Posterior vena cava (tissue), 2 donors: ENCODE measurements at regions not wholly inside any gene's neighbourhood (a gene's known extent, or its start where the extent isn't known, plus 50 kb on each side); places are given as distances from the start of the nearest gene placed in this dataset.
"Not testable (repeated sequence)": the region's sequence is repeated elsewhere in the genome, so short reads cannot be mapped to it uniquely, and the experiment has no call there.

Experiments used
- DNase-seq: peaks from one replicate; pipeline ENCODE4 v3.0.0-alpha.2; 2020; ENCODE audit warnings: low spot score
- intact Hi-C, 2 donors: fragments of 100-400 bp; cut with DNase I; formaldehyde crosslinking; loops; one replicate each; pipeline versions ENCODE4 v1.14.1 to v1.14.2; 2022 to 2023
- donor health status: DM: yes; HTN: yes; CAD: no.
- donor health status: DM: yes; HTN: yes; CAD: no.

DNA sequence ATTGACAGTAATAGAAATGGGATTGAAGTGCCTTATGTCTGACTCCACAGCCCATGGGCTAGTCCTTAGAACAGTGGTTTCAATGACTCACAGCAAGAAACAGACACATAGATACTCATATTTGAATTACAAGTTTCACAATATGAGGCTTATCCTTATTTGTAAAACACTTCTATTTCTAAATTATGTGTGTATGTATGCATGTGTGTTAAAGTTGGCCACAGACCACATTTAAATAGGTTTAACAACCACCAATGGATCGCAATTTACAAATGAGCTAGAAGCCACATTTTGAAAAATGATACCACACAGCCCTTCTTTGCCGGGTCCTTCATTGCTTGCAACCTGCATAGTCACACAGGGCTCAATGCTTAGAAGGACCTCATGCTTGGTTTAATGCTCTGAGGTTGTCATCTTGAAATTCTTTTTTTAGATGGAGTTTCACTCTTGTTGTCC, 157.8 kb upstream of the PREP start:
- DNase-seq: no peak
- intact Hi-C loops: no loop called here

DNA sequence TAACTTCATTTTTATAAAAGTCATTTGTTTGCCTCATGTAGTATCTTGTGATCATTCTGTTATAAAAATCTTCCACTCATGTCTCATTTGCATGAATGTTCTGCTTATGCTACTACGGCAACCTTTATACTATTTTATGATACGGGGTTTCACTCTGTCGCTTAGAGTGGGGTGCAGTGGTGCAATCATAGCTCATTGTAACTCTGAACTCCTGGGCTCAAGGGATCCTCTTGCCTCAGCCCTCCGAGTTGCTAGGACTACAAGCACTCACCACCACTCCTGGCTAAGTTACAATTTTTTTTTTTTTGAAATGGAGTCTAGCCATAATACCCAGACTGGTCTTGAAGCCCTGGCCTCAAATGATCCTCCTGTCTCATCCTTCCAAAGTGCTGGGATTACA, 154.4 kb upstream of the PREP start:
- intact Hi-C loops: no loop called here
- no peak for DNase-seq

DNA sequence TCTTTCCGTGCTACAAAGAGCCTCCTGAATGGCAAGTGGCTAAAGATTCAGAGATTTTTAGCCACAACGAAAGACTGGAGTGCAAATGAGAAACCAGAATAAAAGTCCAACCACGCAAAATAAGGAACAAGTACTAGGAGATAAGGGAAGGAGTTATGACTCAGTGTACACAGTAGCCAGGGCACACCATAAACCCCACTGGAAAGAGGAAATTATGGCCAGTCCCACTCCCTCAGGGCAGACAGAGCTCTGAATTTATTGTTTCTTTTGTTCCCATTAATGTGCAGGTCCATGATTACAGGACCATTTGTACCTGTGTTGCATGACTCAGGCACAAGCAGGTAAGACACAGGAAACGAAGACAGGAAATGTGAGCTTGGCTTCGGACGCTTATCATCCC, 150.3 kb upstream of the PREP start:
- intact Hi-C loops: no loop called here
- no peak for DNase-seq

DNA sequence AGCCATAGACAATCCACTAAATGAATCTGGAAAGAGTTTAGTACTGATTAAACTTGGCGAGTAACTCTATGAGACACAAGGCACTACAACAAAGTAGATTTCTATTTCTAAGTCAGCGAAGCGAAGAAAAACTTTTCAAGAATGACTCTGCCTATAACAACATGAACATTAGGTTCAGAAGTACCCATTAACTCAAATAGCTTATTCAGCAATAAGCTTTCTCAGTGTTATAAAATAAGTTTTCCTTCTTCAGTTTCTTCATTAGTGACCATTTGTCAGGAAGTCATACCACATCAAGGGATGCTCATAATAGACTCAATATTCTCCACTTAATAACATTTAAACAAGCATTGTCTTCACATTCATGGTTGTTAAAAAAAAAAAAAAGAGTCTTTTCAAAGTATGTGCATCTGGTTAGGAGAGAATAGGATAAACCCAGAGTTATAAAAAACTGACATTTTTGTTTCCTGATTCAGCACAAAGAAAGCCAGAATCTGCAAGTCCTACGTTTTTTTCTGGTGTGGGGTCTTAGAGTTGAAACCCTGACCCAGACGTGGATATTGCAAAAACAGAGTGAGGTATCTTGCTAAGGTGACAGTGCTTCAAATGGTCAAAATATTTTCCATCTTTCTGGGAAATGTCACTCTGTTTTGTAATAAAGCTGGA, 148.2 kb upstream of the PREP start:
- no peak for DNase-seq
- intact Hi-C loops: no loop called here

DNA sequence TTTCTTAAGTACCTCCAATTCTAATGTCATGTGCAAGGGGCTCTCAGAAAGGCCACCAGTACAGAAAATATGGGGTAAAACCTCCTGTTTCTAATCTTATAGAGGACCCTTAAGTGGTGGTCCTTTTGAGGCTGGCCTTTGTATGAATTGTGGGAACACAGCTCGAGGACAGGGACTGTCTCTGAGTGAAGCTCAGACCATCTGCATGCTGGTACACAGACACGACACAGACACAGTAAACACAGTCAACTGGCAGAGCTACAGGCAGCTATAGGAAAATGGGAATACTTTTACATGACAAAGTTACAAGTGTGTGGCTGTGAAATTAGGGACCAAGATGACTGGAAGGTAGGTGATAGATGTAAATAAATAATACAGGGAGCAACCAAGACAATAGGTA, 143.9 kb upstream of the PREP start:
- DNase-seq: no peak
- intact Hi-C loops: no loop called here

DNA sequence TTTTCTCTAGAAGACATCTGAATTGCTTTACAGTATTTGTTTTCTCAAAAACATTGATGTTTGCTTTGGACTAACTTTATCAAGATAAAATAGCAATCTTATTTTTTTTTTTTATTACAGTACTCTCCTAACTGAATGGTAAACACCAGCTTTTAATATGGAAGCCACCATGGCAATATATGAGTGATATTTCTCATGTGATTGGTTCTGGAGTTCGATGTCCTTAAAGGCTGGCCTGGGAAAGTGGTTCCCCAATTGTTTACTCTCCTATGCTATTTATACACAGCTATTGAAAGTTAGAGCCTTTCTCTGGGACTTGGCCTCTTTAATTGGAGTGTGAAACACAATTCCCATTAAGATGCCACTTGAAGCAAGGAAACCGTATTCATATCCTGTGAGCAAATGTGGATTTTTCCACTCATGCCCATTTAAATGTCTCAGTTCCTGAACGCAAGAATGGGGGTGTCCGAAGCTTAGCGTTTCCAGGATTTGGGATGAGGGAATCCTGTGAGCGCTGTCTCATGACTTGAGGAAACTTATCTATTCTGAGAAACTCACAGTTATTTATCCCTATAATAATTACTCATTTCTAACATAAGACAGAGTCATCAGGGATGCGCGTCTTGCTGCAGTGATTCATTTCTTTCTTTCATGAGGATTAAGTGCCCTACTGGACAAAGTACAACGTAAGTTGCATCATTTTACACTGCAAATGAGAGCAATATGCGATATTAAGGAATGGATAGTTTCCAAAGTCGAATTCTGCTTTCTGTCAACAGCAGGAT, 143.3 kb upstream of the PREP start:
- DNase-seq: no peak
- intact Hi-C loops: no loop called here

DNA sequence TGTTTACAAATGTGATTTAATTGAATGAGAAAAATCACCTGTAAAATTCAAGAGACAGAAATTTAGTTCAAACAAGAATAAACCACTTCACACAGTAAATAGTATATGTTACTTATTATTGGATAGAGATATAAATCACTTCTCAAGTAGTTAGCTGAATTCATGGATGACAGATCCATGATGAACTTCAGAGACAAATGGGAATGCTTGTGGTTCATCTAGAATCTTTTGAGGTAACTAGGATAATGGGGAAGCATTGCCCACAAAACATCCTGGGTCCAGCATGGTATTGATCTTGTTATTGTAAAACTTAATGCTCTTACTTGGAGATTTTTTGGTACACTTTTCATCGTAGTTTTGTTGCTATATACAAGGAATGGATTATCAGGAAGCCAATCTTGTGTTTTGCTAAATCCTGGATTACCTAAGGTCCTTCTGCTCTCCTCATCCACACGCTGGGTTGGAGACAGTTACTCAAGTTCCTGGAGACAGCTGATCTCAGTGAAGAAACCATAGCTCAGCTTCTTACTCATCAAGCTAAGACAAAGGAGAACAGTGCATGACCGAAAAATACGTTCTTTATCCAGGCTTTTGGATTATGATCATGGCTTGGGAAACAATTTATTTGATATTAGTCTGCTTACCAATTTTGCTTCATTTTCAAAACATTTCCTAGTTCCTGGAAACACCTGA, 142.5 kb upstream of the PREP start:
- no peak for DNase-seq
- intact Hi-C loops: no loop called here

DNA sequence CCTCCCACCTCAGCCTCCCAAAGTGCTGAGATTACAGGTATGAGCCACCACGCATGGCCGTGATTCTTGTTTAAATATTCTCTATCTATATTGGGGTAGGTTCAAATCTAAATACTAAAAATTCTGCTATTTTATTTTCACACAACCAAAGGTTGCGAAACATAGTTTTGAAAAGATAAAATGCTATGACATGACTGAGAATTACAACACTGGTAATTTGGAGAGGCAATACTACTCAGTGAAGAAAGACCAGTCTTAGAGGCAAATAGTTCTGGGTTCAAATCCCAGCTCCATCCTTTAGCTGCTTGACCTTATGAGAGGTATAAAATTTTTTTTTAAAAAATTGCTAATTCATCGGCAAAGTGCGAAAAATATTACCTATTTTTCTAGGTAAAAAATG, 137.0 kb upstream of the PREP start:
- no peak for DNase-seq
- intact Hi-C loops: no loop called here

DNA sequence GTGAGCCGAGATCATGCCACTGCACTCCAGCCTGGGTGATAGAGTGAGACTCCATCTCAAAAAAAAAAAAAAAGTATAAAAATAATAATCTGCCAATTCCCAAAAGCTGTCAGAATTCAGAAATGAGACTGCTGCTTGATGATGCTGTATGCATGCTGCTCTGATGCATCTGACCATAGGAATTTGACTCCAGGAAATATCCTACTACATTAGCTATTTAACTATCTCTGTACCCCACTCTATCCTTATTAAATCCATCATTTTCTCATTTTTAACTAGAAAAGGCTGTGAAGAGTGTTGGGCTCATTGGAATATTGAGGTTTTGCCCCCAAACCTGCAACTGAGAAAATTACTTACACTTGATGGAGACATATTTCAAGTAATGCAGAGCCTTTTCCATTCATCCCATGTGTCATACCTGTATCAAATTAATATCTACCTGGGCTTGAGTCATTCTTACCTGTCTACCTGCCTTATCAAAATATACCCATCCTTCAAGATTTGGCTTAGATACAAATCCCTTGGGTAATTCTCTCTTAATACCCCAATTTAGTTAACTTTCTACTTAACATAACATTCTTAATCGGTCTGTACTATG, 135.2 kb upstream of the PREP start:
- DNase-seq: no peak
- intact Hi-C loops: no loop called here

DNA sequence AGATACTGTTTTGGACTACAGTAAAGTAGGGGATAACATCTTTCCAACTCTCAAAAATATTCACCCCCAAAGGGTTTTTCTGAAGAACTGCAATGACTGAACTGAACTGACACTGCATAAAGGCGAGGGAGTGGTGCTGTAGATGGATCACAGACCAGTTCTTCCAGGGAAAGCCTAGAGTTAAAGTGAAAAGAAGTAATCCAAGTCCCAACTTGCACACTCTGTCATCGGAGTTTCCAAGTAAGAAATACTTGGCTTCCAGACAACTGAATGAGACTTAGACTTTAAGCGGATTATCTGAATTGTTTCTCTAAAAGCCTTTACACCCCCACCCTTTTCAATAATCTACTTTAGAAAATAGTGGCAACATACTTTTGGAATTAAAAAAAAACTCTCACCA, 134.1 kb upstream of the PREP start:
- intact Hi-C loops: no loop called here
- no peak for DNase-seq

DNA sequence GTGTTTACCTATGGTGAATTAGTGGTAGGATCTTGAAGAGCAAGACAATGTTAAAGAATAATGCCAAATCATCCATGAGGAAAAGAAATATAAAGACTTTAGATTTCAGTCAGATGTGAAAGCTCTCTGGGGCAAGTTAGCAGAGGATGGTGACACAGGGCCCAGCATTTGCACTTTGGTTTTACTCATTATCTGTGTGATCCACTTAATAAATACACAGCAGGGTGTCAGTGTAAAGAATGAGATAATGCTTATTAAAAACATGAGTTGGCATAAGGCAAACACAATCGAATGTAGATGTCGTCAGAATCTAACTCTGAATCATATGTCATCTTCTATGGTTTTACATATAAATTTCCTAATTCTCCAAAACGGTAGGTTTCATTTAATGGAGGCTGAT, 130.4 kb upstream of the PREP start:
- intact Hi-C loops: no loop called here
- no peak for DNase-seq

DNA sequence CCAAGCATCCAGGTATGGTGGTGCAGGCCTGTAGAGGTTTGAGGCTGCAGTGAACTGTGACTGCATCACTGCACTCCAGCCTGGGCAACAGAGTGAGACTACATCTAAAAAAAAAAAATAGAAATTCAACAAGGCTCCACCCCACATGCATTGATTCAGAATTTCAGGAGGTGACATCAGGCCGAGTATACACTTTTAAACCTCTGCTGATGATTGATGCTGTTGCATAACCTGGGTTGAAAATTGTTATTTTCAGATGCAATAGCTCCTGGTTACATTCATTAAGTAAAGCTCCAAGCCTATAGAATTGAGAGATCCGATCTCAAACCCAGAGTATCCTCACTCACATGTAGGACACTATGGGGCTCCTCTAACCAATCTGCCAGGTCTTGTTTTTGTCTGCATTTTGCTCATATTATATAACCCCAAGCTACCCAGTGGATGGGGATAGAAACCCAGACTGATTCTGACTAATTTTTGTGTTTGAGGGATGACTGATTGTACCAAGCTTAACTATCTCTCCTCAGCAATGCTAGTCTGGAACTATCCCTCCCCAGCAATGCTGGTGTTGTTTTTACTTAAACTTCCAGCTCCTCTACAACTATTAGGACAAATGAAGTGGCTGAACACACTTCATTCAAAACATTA, 123.5 kb upstream of the PREP start:
- DNase-seq: no peak
- intact Hi-C loops: no loop called here

DNA sequence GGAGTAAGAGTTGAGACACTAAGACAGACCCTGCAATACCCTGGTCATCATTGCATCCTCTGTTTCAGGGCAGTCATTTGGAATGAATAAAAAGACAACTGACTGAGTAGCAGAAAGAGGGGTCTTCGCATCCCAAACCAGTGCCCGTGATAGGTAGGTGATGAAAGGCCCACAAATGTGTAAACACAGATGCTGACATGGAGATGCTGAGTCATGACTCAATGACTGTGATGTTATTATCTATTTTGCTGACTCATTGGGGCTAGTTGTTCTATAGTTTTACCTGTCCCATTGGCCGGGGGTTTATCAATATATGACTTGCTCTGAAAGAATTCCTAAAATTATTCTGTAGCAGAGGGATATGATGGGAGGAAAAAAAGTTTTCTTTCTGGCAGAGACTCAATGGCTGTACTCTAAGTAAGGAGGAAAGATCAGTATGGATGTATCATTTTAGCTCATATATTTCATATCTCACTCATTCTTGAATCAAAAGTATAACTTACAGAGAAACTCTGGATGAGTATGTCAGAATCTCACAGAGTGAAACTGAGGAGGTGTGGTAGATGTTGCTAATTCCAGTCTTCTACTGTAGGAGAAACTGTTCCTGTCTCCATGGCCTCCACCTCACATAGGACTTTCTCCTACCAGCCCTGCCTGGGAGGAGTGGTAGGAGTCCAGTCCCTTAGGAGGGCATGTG, 119.9 kb upstream of the PREP start:
- intact Hi-C loops: no loop called here
- DNase-seq: no peak

DNA sequence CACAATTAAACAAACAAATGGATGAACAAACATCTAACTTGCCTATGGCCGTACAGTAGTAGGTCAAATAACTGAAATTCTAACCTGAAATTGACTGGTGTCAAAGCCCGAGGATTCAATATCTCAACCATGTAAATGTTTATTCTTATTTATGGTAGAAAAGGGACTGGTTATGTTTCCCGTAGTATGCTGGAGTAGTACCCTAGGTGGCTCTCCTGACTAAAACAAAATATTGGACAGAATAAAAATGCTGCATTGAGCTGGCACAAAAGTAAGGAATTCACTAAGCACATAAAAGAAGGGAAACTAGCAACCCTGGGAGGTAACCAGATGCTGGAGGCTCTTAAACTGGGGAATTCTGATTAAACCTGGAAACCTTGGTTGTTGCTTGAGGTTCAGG, 117.1 kb upstream of the PREP start:
- DNase-seq: no peak
- intact Hi-C loops: no loop called here

DNA sequence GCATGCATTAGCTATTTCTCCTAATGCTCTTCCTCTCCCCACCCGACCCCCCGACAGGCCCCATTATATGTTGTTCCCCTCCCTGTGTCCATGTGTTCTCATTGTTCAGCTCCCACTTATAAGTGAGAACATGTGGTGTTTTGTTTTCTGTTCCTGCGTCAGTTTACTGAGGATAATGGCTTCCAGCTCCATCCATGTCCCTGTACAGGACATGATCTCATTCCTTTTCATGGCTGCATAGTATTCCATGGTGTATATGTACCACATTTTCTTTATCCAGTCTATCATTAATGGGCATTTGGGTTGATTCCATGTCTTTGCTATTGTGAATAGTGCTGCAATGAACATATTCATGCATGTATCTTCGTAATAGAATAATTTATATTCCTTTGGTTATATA, 116.1 kb upstream of the PREP start:
- not testable (repeated sequence) for DNase-seq

DNA sequence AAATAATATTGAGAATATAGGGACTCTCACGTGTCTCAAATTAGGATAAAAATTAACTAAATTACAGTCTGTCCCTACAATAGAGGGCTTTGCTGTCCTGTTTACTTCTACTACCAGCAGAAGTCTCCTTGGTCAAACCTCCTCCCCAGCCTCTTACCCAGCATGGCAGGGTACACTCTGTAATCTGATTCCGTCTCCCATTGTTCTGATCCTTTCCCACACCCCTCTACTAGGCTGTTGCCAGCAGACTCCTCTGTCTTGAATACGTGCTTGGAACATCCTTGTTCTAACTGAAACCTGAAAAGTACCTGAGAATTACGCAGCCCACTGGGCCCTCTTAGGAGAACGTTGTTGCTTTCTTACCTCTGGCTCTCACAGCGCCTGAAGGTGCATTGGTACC, 112.2 kb upstream of the PREP start:
- no peak for DNase-seq
- intact Hi-C loops: no loop called here

More for the DNA sequence above, 116.1 kb upstream of the PREP start:
- intact Hi-C loops: not testable (repeated sequence)

DNA sequence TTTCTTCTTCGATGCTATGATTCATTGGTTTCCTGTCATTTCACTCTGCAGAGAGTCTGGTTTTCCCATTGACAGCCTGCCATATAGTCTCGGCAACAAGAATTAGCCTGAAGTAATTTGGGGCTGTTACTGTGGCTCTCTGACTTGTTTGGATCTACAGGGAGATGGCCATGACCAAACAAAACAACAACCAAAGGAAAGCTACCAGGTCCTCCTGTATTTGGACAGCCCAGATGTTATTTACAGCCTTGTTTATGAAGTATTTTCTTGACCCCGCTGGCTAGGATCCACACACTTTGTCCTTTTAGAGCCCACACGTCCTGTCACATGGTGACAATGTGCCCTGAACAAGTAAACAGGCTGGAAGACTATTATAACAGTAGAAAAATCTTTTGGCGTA, 111.4 kb upstream of the PREP start:
- intact Hi-C loops: no loop called here
- no peak for DNase-seq

DNA sequence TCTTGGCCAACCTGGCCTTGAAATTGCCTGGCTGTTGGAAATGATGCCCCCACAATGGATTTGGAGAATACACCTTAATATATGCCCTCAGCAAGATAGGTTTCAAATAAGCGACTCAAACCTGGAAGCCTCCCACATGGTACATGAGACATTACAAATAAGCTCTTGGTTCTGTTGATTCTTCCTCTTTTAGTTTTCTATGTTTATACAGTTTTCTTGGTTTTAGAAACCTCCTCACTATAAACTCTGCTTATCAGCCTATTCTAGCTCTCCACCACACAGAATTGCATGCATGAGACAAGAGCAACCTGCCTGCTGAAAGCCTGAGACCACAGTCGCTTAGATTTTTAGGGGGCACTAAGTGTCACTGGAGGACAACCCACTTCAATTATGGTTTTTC, 108.8 kb upstream of the PREP start:
- intact Hi-C loops: no loop called here

DNA sequence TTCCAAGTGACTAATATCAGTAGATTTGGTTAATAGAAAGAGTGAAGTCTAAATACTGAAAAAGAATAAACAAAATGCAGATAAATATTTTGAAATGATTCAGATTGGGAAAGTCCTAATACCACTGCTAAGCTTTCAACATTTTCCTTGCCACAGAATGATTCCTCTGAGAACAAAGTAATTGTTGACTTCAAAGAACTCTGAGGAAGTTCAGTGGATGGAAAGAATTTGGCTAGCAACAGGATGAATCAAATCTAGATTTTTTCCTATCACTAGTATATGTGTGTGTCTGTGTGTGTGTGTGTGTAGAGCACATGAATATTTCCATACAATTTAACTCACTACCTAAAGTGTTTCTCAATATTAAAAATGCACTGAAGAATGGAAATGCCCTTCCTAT, 107.9 kb upstream of the PREP start:
- intact Hi-C loops: no loop called here

More for the DNA sequence above, 108.8 kb upstream of the PREP start:
- no peak for DNase-seq

More for the DNA sequence above, 107.9 kb upstream of the PREP start:
- DNase-seq: no peak
